Mucosa of rectum (tissue), 2 donors: ENCODE measurements at regions not wholly inside any gene's neighbourhood (a gene's known extent, or its start where the extent isn't known, plus 50 kb on each side); places are given as distances from the start of the nearest gene placed in this dataset.

ENCODE experiments used
- H3K27ac ChIP-seq, 2 donors: one replicate each; pipeline ENCODE4 v1.7.0; 2013; ENCODE audit warnings: inconsistent platforms in 2 of 2, low read depth in 2 of 2, low read length in 2 of 2
- H3K27me3 ChIP-seq, 2 donors: one replicate each; pipeline ENCODE4 v1.7.0; 2013; ENCODE audit warnings: low read length in 2 of 2; ENCODE audit not compliant: control insufficient read depth in 2 of 2, insufficient read depth in 2 of 2
- H3K36me3 ChIP-seq, 2 donors: one replicate each; pipeline ENCODE4 v1.7.0; 2013; ENCODE audit warnings: low read length in 2 of 2; ENCODE audit not compliant: control insufficient read depth in 2 of 2, insufficient read depth in 2 of 2
- H3K4me1 ChIP-seq, 2 donors: one replicate each; pipeline ENCODE4 v1.7.0; 2013; ENCODE audit warnings: low read length in 2 of 2, mild to moderate bottlenecking in 1 of 2; ENCODE audit not compliant: control insufficient read depth in 2 of 2, insufficient read depth in 2 of 2
- H3K4me3 ChIP-seq, 2 donors: one replicate each; pipeline ENCODE4 v1.7.0; 2013; ENCODE audit warnings: low read length in 2 of 2
- H3K9ac ChIP-seq, 2 donors: one replicate each; pipeline ENCODE4 v1.7.0; 2013; ENCODE audit warnings: low read length in 2 of 2, low read depth in 1 of 2, mild to moderate bottlenecking in 1 of 2
- H3K9me3 ChIP-seq, 2 donors: one replicate each; pipeline ENCODE4 v1.7.0; 2013; ENCODE audit warnings: low read length in 2 of 2; ENCODE audit not compliant: control insufficient read depth in 2 of 2
- donor health status: healthy.
- donor health status: Normal muscosa, but diverticular disease.

- H3K9me3 ChIP-seq = no peaks in the 10 kb centered on the region
- no peak overlapping the region for H3K9ac ChIP-seq
- H3K27me3 ChIP-seq = no peaks in the 10 kb centered on the region
- H3K4me3 ChIP-seq = no peak overlapping the region
- no peaks in the 10 kb centered on the region for H3K4me1 ChIP-seq
- no peak overlapping the region for H3K27ac ChIP-seq
- no peaks in the 10 kb centered on the region for H3K36me3 ChIP-seq
Measured at GRCh38 chr2:226125176-226125883, 674.3 kb downstream of the IRS1 start.

GRCh38 chr2:226124548-226125011, 675.0 kb downstream of the IRS1 start:
- H3K9ac ChIP-seq = no peak overlapping the region

GRCh38 chr2:226123300-226123699, 676.3 kb downstream of the IRS1 start:
- no peak overlapping the region for H3K27ac ChIP-seq
- no peaks in the 10 kb centered on the region for H3K36me3 ChIP-seq
- no peaks in the 10 kb centered on the region for H3K9me3 ChIP-seq
- H3K27me3 ChIP-seq = no peaks in the 10 kb centered on the region
- no peaks in the 10 kb centered on the region for H3K4me1 ChIP-seq
- no peak overlapping the region for H3K4me3 ChIP-seq
- no peak overlapping the region for H3K9ac ChIP-seq

More at GRCh38 chr2:226124548-226125011, 675.0 kb downstream of the IRS1 start:
- Histone ChIP-seq H3K27me3 (no peaks in the 10 kb centered on the region), H3K4me1 (no peaks in the 10 kb centered on the region), H3K36me3 (no peaks in the 10 kb centered on the region), H3K4me3 (no peak overlapping the region), H3K27ac (no peak overlapping the region), H3K9me3 (no peaks in the 10 kb centered on the region)

- Histone ChIP-seq H3K9me3 (no peaks in the 10 kb centered on the region), H3K27ac (no peak overlapping the region), H3K4me3 (no peak overlapping the region), H3K4me1 (no peaks in the 10 kb centered on the region), H3K36me3 (no peaks in the 10 kb centered on the region), H3K9ac (no peak overlapping the region), H3K27me3 (no peaks in the 10 kb centered on the region)
Measured at GRCh38 chr2:226122041-226122440, 677.6 kb downstream of the IRS1 start.

- H3K9me3 ChIP-seq = no peaks in the 10 kb centered on the region
- no peaks in the 10 kb centered on the region for H3K4me1 ChIP-seq
- no peaks in the 10 kb centered on the region for H3K36me3 ChIP-seq
- H3K4me3 ChIP-seq = no peak overlapping the region
- no peak overlapping the region for H3K9ac ChIP-seq
- H3K27ac ChIP-seq = no peak overlapping the region
- H3K27me3 ChIP-seq = no peaks in the 10 kb centered on the region
Measured at GRCh38 chr2:226121046-226121738, 678.4 kb downstream of the IRS1 start.

- H3K9me3 ChIP-seq = no peaks in the 10 kb centered on the region
- H3K36me3 ChIP-seq = no peaks in the 10 kb centered on the region
- no peaks in the 10 kb centered on the region for H3K27me3 ChIP-seq
- no peak overlapping the region for H3K27ac ChIP-seq
- no peak overlapping the region for H3K9ac ChIP-seq
- H3K4me3 ChIP-seq = no peak overlapping the region
- no peaks in the 10 kb centered on the region for H3K4me1 ChIP-seq
Measured at GRCh38 chr2:226118471-226119429, 680.9 kb downstream of the IRS1 start.

- no peaks in the 10 kb centered on the region for H3K36me3 ChIP-seq
- no peaks in the 10 kb centered on the region for H3K9me3 ChIP-seq
- no peak overlapping the region for H3K4me3 ChIP-seq
- H3K27me3 ChIP-seq = no peaks in the 10 kb centered on the region
- no peak overlapping the region for H3K9ac ChIP-seq
- no peaks in the 10 kb centered on the region for H3K4me1 ChIP-seq
- H3K27ac ChIP-seq = no peak overlapping the region
Measured at GRCh38 chr2:226117510-226118065, 682.0 kb downstream of the IRS1 start.

- Histone ChIP-seq H3K36me3 (no peaks in the 10 kb centered on the region), H3K4me3 (no peak overlapping the region), H3K4me1 (no peaks in the 10 kb centered on the region), H3K9me3 (no peaks in the 10 kb centered on the region), H3K9ac (no peak overlapping the region), H3K27ac (no peak overlapping the region), H3K27me3 (no peaks in the 10 kb centered on the region)
Measured at GRCh38 chr2:226116346-226116745, 683.3 kb downstream of the IRS1 start.

GRCh38 chr2:226115832-226116200, 683.8 kb downstream of the IRS1 start:
- Histone ChIP-seq H3K27ac (no peak overlapping the region), H3K36me3 (no peaks in the 10 kb centered on the region)

More at GRCh38 chr2:226115832-226116200, 683.8 kb downstream of the IRS1 start:
- Histone ChIP-seq H3K27me3 (no peaks in the 10 kb centered on the region), H3K9me3 (no peaks in the 10 kb centered on the region), H3K9ac (no peak overlapping the region), H3K4me1 (no peaks in the 10 kb centered on the region), H3K4me3 (no peak overlapping the region)
